Breast epithelium (tissue), 4 donors: ENCODE measurements at regions not wholly inside any gene's neighbourhood (a gene's known extent, or its start where the extent isn't known, plus 50 kb on each side); places are given as distances from the start of the nearest gene placed in this dataset.

Source experiments
- DNase-seq, 2 donors: peaks; one replicate each; pipeline ENCODE4 v3.0.0-alpha.2; 2019; ENCODE audit warnings: low spot score in 2 of 2
- H3K27ac ChIP-seq, 2 donors: fragments of 200-600 bp; sonication (generic) in 1 of 2; one replicate each; pipeline ENCODE4 v1.5.1; 2016 to 2019; ENCODE audit warnings: mild to moderate bottlenecking in 1 of 2
- H3K27me3 ChIP-seq, 2 donors: fragments of 200-600 bp; sonication (generic) in 1 of 2; one replicate each; pipeline versions ENCODE4 v1.5.1 to v1.6.0; 2017 to 2019; ENCODE audit warnings: control low read depth in 1 of 2, mild to moderate bottlenecking in 1 of 2
- H3K36me3 ChIP-seq: fragments of 200-600 bp; one replicate; pipeline ENCODE4 v1.5.1; 2019
- H3K4me1 ChIP-seq, 2 donors: fragments of 200-600 bp; sonication (generic); one replicate each; pipeline ENCODE4 v1.5.1; 2016 to 2019; ENCODE audit warnings: control low read depth in 1 of 2
- H3K4me3 ChIP-seq, 3 donors: fragments of 200-600 bp; sonication (generic); 1 replicate in 2 of 3; 2 replicates in 1 of 3; pipeline ENCODE4 v1.5.1; 2016 to 2019; ENCODE audit warnings: mild to moderate bottlenecking in 3 of 3, moderate library complexity in 2 of 3
- H3K9me3 ChIP-seq, 2 donors: fragments of 200-600 bp; sonication (generic) in 1 of 2; one replicate each; pipeline ENCODE4 v1.5.1; 2016 to 2019; ENCODE audit warnings: control low read depth in 1 of 2
- CTCF ChIP-seq, 3 donors: fragments of 450-650 bp; IDR thresholded peaks; one replicate each; pipeline ENCODE4 v1.5.1; 2016 to 2017; ENCODE audit warnings: antibody characterized with exemption in 3 of 3, mild to moderate bottlenecking in 3 of 3, moderate library complexity in 3 of 3
- POLR2A ChIP-seq: fragments of 450-650 bp; IDR thresholded peaks from one replicate; pipeline ENCODE4 v1.6.1; 2016; ENCODE audit warnings: antibody characterized with exemption, mild to moderate bottlenecking, moderate library complexity
- POLR2AphosphoS5 ChIP-seq, 3 donors: sonication (generic); formaldehyde crosslinking; IDR thresholded peaks; one replicate each; pipeline ENCODE4 v1.6.1; 2017; ENCODE audit warnings: antibody characterized with exemption in 3 of 3
- intact Hi-C: fragments of 100-400 bp; cut with DNase I; formaldehyde crosslinking; loops from one replicate; pipeline ENCODE4 v1.15.1; 2023; ENCODE audit warnings: low total_unique reads

GRCh38 chr6:54621285-54621684 lies 225.3 kb upstream of the FAM83B start:
- TF ChIP-seq CTCF (IDR thresholded peaks at IDR 0.05) (peak in 1 of 3 donors; percentile 11), POLR2A (no peak)
- DNase-seq: no peak
- H3K27ac ChIP-seq: no peak overlapping the region
- H3K9me3 ChIP-seq: no peaks in the 10 kb centered on the region
- H3K27me3 ChIP-seq: no peaks in the 10 kb centered on the region
- H3K4me1 ChIP-seq: no peaks in the 10 kb centered on the region
- intact Hi-C loops: no loop called here
- no peak overlapping the region for H3K4me3 ChIP-seq
- H3K36me3 ChIP-seq: no peaks in the 10 kb centered on the region

DNA sequence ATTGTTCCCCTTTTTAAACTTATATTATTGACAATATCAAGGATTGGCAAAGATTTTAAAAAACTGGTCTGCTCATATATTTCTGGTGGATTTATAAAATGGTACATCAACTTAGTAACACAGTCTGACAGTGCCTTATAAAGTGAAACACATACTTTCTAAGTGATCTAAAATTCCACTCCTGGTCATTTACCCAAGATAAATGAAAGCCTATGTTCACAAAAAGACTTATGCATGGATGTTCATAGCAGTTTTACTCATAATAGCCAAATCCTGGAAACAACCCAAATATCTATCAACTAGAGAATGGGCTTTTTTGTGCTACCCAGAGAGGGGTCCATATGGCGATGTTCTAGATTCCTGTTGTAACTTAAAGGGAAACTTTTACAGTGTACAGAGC lies 222.4 kb upstream of the FAM83B start:
- no peak for TF ChIP-seq POLR2A
- TF ChIP-seq CTCF (IDR thresholded peaks at IDR 0.05): no peak
- H3K27ac ChIP-seq: no peak overlapping the region
- no peaks in the 10 kb centered on the region for H3K9me3 ChIP-seq
- intact Hi-C loops: no loop called here
- H3K36me3 ChIP-seq: no peaks in the 10 kb centered on the region
- H3K4me3 ChIP-seq: no peak overlapping the region
- no peaks in the 10 kb centered on the region for H3K27me3 ChIP-seq
- no peak for DNase-seq
- H3K4me1 ChIP-seq: no peaks in the 10 kb centered on the region

GRCh38 chr6:54624779-54625178 lies 221.8 kb upstream of the FAM83B start:
- Histone ChIP-seq H3K27me3 (no peaks in the 10 kb centered on the region), H3K36me3 (no peaks in the 10 kb centered on the region), H3K4me1 (no peaks in the 10 kb centered on the region), H3K27ac (no peak overlapping the region), H3K9me3 (no peaks in the 10 kb centered on the region), H3K4me3 (no peak overlapping the region)
- DNase-seq: no peak
- intact Hi-C loops: no loop called here
- TF ChIP-seq POLR2A (no peak), POLR2AphosphoS5 (IDR thresholded peaks at IDR 0.05) (no peak), CTCF (IDR thresholded peaks at IDR 0.05) (no peak)

GRCh38 chr6:54629131-54629530 lies 217.4 kb upstream of the FAM83B start:
- Histone ChIP-seq H3K4me3 (no peak overlapping the region), H3K4me1 (no peaks in the 10 kb centered on the region), H3K36me3 (no peaks in the 10 kb centered on the region), H3K27me3 (no peaks in the 10 kb centered on the region), H3K9me3 (no peaks in the 10 kb centered on the region), H3K27ac (no peak overlapping the region)
- intact Hi-C loops: no loop called here
- TF ChIP-seq CTCF (IDR thresholded peaks at IDR 0.05): no peak
- no peak for TF ChIP-seq POLR2A
- TF ChIP-seq POLR2AphosphoS5 (IDR thresholded peaks at IDR 0.05): no peak
- no peak for DNase-seq

DNA sequence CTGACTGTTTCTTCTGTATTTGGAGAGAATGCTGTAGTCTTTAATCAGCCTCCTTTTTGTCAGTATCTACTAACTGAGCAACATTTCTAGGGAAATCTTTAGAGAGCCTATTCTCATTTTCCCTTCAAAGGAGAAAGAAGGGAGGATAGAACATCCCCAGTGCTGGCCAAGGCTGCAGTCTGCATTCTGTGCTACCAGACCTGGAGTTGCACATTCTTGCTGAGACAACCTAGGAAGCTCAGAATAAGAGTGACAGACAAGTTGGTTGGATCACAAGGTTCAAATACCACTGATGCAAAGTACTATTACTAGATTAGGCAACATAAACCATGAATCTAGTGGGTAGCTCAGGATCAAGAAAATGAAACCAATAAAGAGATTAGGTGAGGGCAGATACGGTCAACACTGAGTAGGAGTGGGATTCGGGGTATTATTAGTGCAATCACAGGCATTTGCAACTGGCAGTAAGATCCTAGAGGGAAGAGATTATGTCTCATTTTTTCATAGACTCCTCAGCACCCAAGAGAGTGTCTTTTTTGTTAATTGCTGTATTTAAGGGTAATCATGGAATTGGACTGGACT lies 213.5 kb upstream of the FAM83B start:
- Histone ChIP-seq H3K4me3 (no peak overlapping the region), H3K27ac (no peak overlapping the region), H3K9me3 (no peaks in the 10 kb centered on the region), H3K4me1 (no peaks in the 10 kb centered on the region), H3K36me3 (no peaks in the 10 kb centered on the region), H3K27me3 (no peaks in the 10 kb centered on the region)
- no peak for TF ChIP-seq CTCF (IDR thresholded peaks at IDR 0.05)
- TF ChIP-seq POLR2AphosphoS5 (IDR thresholded peaks at IDR 0.05): no peak
- TF ChIP-seq POLR2A: no peak
- intact Hi-C loops: no loop called here
- no peak for DNase-seq
